ENCODE measurements at regions not wholly inside any gene's neighbourhood (a gene's known extent, or its start where the extent isn't known, plus 50 kb on each side); places are given as distances from the start of the nearest gene placed in this dataset.
"Not testable (repeated sequence)": the region's sequence is repeated elsewhere in the genome, so short reads cannot be mapped to it uniquely, and the experiment has no call there.

- no peaks in the 10 kb centered on the region for H3K36me3 Mint-ChIP-seq
- Histone ChIP-seq H3K27me3 (no peaks in the 10 kb centered on the region), H3K9ac (no peak overlapping the region), H3K9me3 (ENCODE audit: low read depth) (no peaks in the 10 kb centered on the region), H3K27ac (no peak overlapping the region), H3F3A (ENCODE audit: low read depth) (no peaks in the 10 kb centered on the region), H2AFZ (replicated peaks) (no peak overlapping the region), H3K4me1 (no peaks in the 10 kb centered on the region), H3K79me2 (ENCODE audit: low read depth) (no peaks in the 10 kb centered on the region), H3K4me3 (no peak overlapping the region), H3K36me3 (no peaks in the 10 kb centered on the region), H4K20me1 (ENCODE audit: low read depth) (no peaks in the 10 kb centered on the region), H3K4me2 (no peak overlapping the region)
- H3K4me3 Mint-ChIP-seq = no peak overlapping the region
- no peaks in the 10 kb centered on the region for H3K4me1 Mint-ChIP-seq
- no peak overlapping the region for H3K27ac Mint-ChIP-seq
- no peak for DNase-seq (ENCODE audit: low spot score)
- H3K9me3 Mint-ChIP-seq = no peaks in the 10 kb centered on the region
- TF ChIP-seq CTCF (IDR thresholded peaks at IDR 0.05) = no peak
- TF ChIP-seq EZH2phosphoT487 (IDR thresholded peaks at IDR 0.05) = no peak
- no peak for TF ChIP-seq EZH2 (IDR thresholded peaks at IDR 0.05)
- no peaks in the 10 kb centered on the region for H3K27me3 Mint-ChIP-seq (ENCODE audit: insufficient read depth, low read depth)
Observed at GRCh38 chr3:84685467-84685866, 273.3 kb upstream of the CADM2 start.

- Mint-ChIP-seq H3K4me1 (no peaks in the 10 kb centered on the region), H3K4me3 (no peak overlapping the region), H3K9me3 (no peaks in the 10 kb centered on the region), H3K27ac (no peak overlapping the region), H3K27me3 (ENCODE audit: insufficient read depth, low read depth) (no peaks in the 10 kb centered on the region), H3K36me3 (no peaks in the 10 kb centered on the region)
- Histone ChIP-seq H3K9ac (no peak overlapping the region), H2AFZ (replicated peaks) (no peak overlapping the region), H4K20me1 (ENCODE audit: low read depth) (no peaks in the 10 kb centered on the region), H3K79me2 (ENCODE audit: low read depth) (no peaks in the 10 kb centered on the region), H3K9me3 (ENCODE audit: low read depth) (no peaks in the 10 kb centered on the region), H3K4me3 (no peak overlapping the region), H3K4me2 (no peak overlapping the region), H3K27ac (no peak overlapping the region), H3K4me1 (no peaks in the 10 kb centered on the region), H3F3A (ENCODE audit: low read depth) (no peaks in the 10 kb centered on the region), H3K27me3 (no peaks in the 10 kb centered on the region), H3K36me3 (no peaks in the 10 kb centered on the region)
- TF ChIP-seq EZH2phosphoT487 (IDR thresholded peaks at IDR 0.05) (no peak), EZH2 (IDR thresholded peaks at IDR 0.05) (no peak), CTCF (IDR thresholded peaks at IDR 0.05) (no peak)
- DNase-seq (ENCODE audit: low spot score) = no peak
Observed at GRCh38 chr3:84692261-84692660, 266.5 kb upstream of the CADM2 start.

GRCh38 chr3:84710288-84710687 is 248.5 kb upstream of the CADM2 start:
- not testable (repeated sequence) for H3K36me3 Mint-ChIP-seq

DNA sequence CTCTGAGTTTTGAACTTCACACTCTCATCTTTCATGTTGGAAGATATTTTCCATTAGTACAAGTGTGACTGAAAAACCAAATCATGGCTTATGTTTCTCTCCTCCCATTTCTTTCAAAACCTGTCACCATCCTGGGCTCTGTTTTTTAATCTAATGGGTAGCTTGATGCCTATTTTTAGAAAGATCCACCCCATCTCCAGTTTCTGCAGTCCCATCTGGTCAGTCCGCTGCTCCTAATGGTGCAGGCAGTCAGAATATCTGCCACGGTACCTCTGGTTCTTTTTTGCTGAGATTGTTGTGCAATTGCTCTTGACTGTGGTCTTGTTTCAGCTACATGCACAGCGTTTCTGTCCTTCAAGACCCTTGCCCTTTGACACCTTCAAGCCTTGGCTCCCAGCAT is 240.9 kb upstream of the CADM2 start:
- TF ChIP-seq EZH2phosphoT487 (IDR thresholded peaks at IDR 0.05) = no peak
- H4K20me1 ChIP-seq (ENCODE audit: low read depth) = no peaks in the 10 kb centered on the region
- H3K9me3 Mint-ChIP-seq = peaks cover 3% of the 10 kb centered on the region
- no peaks in the 10 kb centered on the region for H3F3A ChIP-seq (ENCODE audit: low read depth)
- no peak overlapping the region for H3K27ac ChIP-seq
- DNase-seq (ENCODE audit: low spot score) = no peak
- no peaks in the 10 kb centered on the region for H3K36me3 ChIP-seq
- H3K4me1 Mint-ChIP-seq = peaks cover 2% of the 10 kb centered on the region
- H3K27ac Mint-ChIP-seq = no peak overlapping the region
- no peaks in the 10 kb centered on the region for H3K9me3 ChIP-seq (ENCODE audit: low read depth)
- H3K27me3 ChIP-seq = no peaks in the 10 kb centered on the region
- no peak overlapping the region for H3K4me3 Mint-ChIP-seq
- no peaks in the 10 kb centered on the region for H3K4me1 ChIP-seq
- no peaks in the 10 kb centered on the region for H3K27me3 Mint-ChIP-seq (ENCODE audit: insufficient read depth, low read depth)
- no peaks in the 10 kb centered on the region for H3K36me3 Mint-ChIP-seq
- H3K4me3 ChIP-seq = no peak overlapping the region
- no peaks in the 10 kb centered on the region for H3K79me2 ChIP-seq (ENCODE audit: low read depth)
- no peak overlapping the region for H2AFZ ChIP-seq (replicated peaks)
- H3K4me2 ChIP-seq = no peak overlapping the region
- no peak overlapping the region for H3K9ac ChIP-seq

More at GRCh38 chr3:84710288-84710687, 248.5 kb upstream of the CADM2 start:
- not testable (repeated sequence) for H3K36me3 ChIP-seq; H3K4me1 ChIP-seq; H3K27me3 Mint-ChIP-seq (ENCODE audit: insufficient read depth, low read depth); H3K27ac ChIP-seq; H3K79me2 ChIP-seq (ENCODE audit: low read depth); DNase-seq (ENCODE audit: low spot score); H3K4me3 ChIP-seq; H4K20me1 ChIP-seq (ENCODE audit: low read depth); H3K4me1 Mint-ChIP-seq; H3K4me2 ChIP-seq; H3K27ac Mint-ChIP-seq; H3F3A ChIP-seq (ENCODE audit: low read depth); H3K4me3 Mint-ChIP-seq; H2AFZ ChIP-seq (replicated peaks); H3K9me3 ChIP-seq (ENCODE audit: low read depth); H3K9me3 Mint-ChIP-seq; H3K9ac ChIP-seq; H3K27me3 ChIP-seq

Measured in neural progenitor cell (in vitro differentiated cells).